GM12891 (cell line): ENCODE measurements at regions not wholly inside any gene's neighbourhood (a gene's known extent, or its start where the extent isn't known, plus 50 kb on each side); places are given as distances from the start of the nearest gene placed in this dataset.

Source experiments
- POLR2A ChIP-seq: IDR thresholded peaks from 2 replicates; pipeline ENCODE4 v1.6.1; 2011; ENCODE audit warnings: low read depth, low read length, control low read depth
- POLR2AphosphoS5 ChIP-seq: IDR thresholded peaks from 2 replicates; pipeline ENCODE4 v1.6.1; 2011; ENCODE audit warnings: low read depth, low read length, control low read depth

DNA sequence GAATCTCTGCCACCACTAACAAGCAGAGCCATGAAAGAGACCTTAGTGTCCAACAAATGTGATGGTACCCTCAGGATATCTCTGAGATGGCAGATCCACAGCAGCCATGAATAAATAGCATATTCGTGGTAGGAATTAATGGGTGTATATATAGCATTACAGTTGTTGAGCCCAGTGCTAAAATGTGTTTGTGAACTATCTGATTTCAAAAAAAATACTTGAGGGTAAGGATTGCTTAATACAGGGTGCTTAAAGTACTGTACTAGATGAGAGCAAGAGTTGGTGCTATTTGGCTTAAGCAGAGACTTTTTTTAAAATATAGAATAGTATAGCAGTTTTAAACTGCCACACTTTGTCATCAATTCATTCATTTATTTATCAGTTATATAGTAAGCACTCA is 101.5 kb upstream of the GALNT5 start:
- TF ChIP-seq POLR2A (no peak), POLR2AphosphoS5 (no peak)
